A549 (cell line): ENCODE measurements at regions not wholly inside any gene's neighbourhood (a gene's known extent, or its start where the extent isn't known, plus 50 kb on each side); places are given as distances from the start of the nearest gene placed in this dataset.

Experiments used
- ATAC-seq, 2 experiments: fragments of 200-7000 bp in 1 of 2; fragments of >200 bp in 1 of 2; cut with Nextera tagmentation in 1 of 2; cut with Tn5 transposase in 1 of 2; 3 replicates each; pipeline versions ENCODE4 v1.8.0 to v1.9.1; 2018 to 2020; ENCODE audit warnings: mild to moderate bottlenecking in 1 of 2, moderate library complexity in 1 of 2
- CTCF ChIA-PET: fragments of 300-600 bp; sonication (Branson Sonifier 250); formaldehyde crosslinking; extraction: SDS; loops from one replicate; lab custom pipeline; 2021; ENCODE audit warnings: antibody characterized with exemption, inconsistent platforms; lab: Yijun Ruan, JAX
- POLR2A ChIA-PET: fragments of 350-600 bp; formaldehyde crosslinking; extraction: SDS; loops from one replicate; lab custom pipeline; 2021; ENCODE audit warnings: antibody characterized with exemption, inconsistent platforms; lab: Yijun Ruan, JAX
- DNase-seq, 2 experiments: peaks; one replicate each; pipeline versions ENCODE4 v3.0.0 to v3.0.0-alpha.2; 2011 to 2016; ENCODE audit warnings: low read depth in 1 of 2, low spot score in 1 of 2
- FAIRE-seq: peaks from 2 replicates; lab custom pipeline; 2011; peaks lifted over from hg19 to GRCh38; lab: Jason Lieb, UNC
- H3K27ac ChIP-seq, 2 experiments: fragments of >200 bp; sonication (Bioruptor Twin); formaldehyde crosslinking; 3 replicates each; pipeline ENCODE4 v1.5.1; 2016 to 2017
- H3K4me1 ChIP-seq: fragments of >200 bp; sonication (Bioruptor Twin); formaldehyde crosslinking; 3 replicates; pipeline ENCODE4 v1.6.1; 2016
- H3K4me2 ChIP-seq: fragments of >200 bp; sonication (Bioruptor Twin); formaldehyde crosslinking; 3 replicates; pipeline ENCODE4 v1.6.1; 2016
- H3K4me3 ChIP-seq: fragments of >200 bp; sonication (Bioruptor Twin); formaldehyde crosslinking; 3 replicates; pipeline ENCODE4 v1.5.1; 2016
- H3K9me3 ChIP-seq: fragments of >200 bp; sonication (Bioruptor Twin); formaldehyde crosslinking; 3 replicates; pipeline ENCODE4 v1.6.1; 2016
- BCL3 ChIP-seq: fragments of >200 bp; sonication (Bioruptor Twin); formaldehyde crosslinking; IDR thresholded peaks from 3 replicates; pipeline ENCODE4 v1.6.1; 2016
- CBX2 ChIP-seq: fragments of 200-600 bp; sonication (generic); IDR thresholded peaks from 2 replicates; pipeline ENCODE4 v1.6.1; 2016; ENCODE audit warnings: low read depth, mild to moderate bottlenecking, borderline replicate concordance
- CBX8 ChIP-seq: fragments of 200-600 bp; sonication (generic); IDR thresholded peaks from 2 replicates; pipeline ENCODE4 v1.6.1; 2016
- CEBPB ChIP-seq, 2 experiments: fragments of >200 bp in 1 of 2; sonication (Bioruptor Twin) in 1 of 2; formaldehyde crosslinking in 1 of 2; IDR thresholded peaks; 2 replicates each; pipeline ENCODE4 v1.6.1; 2012 to 2016
- ESRRA ChIP-seq: fragments of 150-350 bp; IDR thresholded peaks from 2 replicates; pipeline ENCODE4 v1.6.1; 2014; ENCODE audit warnings: mild to moderate bottlenecking, low read length, borderline replicate concordance
- FOSB ChIP-seq: fragments of 250-450 bp; sonication (Bioruptor Pico); IDR thresholded peaks from 2 replicates; pipeline ENCODE4 v1.5.0; 2020; ENCODE audit warnings: mild to moderate bottlenecking, moderate library complexity
- FOSL2 ChIP-seq, 2 experiments: fragments of 450-650 bp in 1 of 2; fragments of >200 bp in 1 of 2; sonication (Bioruptor Twin) in 1 of 2; formaldehyde crosslinking; IDR thresholded peaks; 2 replicates each; pipeline versions ENCODE4 v1.5.0 to v1.6.1; 2016 to 2020; ENCODE audit warnings: mild to moderate bottlenecking in 1 of 2, moderate library complexity in 1 of 2
- FOXS1 ChIP-seq: fragments of 250-450 bp; sonication (Bioruptor Pico); IDR thresholded peaks from 2 replicates; pipeline ENCODE4 v1.5.0; 2020; ENCODE audit warnings: mild to moderate bottlenecking, moderate library complexity
- HDAC2 ChIP-seq: fragments of 200-600 bp; sonication (generic); IDR thresholded peaks from 2 replicates; pipeline ENCODE4 v1.6.1; 2016
- HEYL ChIP-seq: fragments of 250-450 bp; sonication (Bioruptor Pico); IDR thresholded peaks from 2 replicates; pipeline ENCODE4 v1.8.0; 2021; ENCODE audit warnings: mild to moderate bottlenecking, moderate library complexity
- HMGXB4 ChIP-seq: fragments of 250-450 bp; sonication (Bioruptor Pico); IDR thresholded peaks from 2 replicates; pipeline ENCODE4 v1.5.0; 2021; ENCODE audit warnings: mild to moderate bottlenecking, moderate library complexity, borderline replicate concordance
- HOXB13 ChIP-seq: fragments of 250-450 bp; sonication (Bioruptor Pico); IDR thresholded peaks from 2 replicates; pipeline ENCODE4 v1.5.0; 2020; ENCODE audit warnings: low read depth, mild to moderate bottlenecking, moderate library complexity
- KDM1A ChIP-seq: fragments of 200-600 bp; sonication (generic); IDR thresholded peaks from 2 replicates; pipeline ENCODE4 v1.6.1; 2016; ENCODE audit warnings: low read depth, mild to moderate bottlenecking
- MAX ChIP-seq: IDR thresholded peaks from 2 replicates; pipeline ENCODE4 v1.6.1; 2012
- NFE2L2 ChIP-seq: fragments of 150-350 bp; conservative IDR thresholded peaks from 2 replicates; pipeline ENCODE4 v1.6.1; 2014; ENCODE audit warnings: low read length
- NPAS2 ChIP-seq: fragments of 250-450 bp; sonication (Bioruptor Pico); IDR thresholded peaks from 2 replicates; pipeline ENCODE4 v1.8.0; 2022; ENCODE audit warnings: mild to moderate bottlenecking, moderate library complexity, borderline replicate concordance
- NR3C1 ChIP-seq: fragments of >200 bp; sonication (Bioruptor Twin); formaldehyde crosslinking; IDR thresholded peaks from 3 replicates; pipeline ENCODE4 v1.6.1; 2017
- PHF8 ChIP-seq: fragments of 200-600 bp; sonication (generic); IDR thresholded peaks from 2 replicates; pipeline ENCODE4 v1.6.1; 2016; ENCODE audit warnings: low read depth, mild to moderate bottlenecking, antibody characterized with exemption, moderate library complexity, borderline replicate concordance
- POLR2AphosphoS2 ChIP-seq: conservative IDR thresholded peaks from 2 replicates; pipeline ENCODE4 v1.6.1; 2012; ENCODE audit warnings: low read length, improper control_type of control experiment, inconsistent platforms
- RARB ChIP-seq: fragments of 250-450 bp; sonication (Bioruptor Pico); IDR thresholded peaks from 2 replicates; pipeline ENCODE4 v1.8.0; 2021; ENCODE audit warnings: mild to moderate bottlenecking, moderate library complexity
- RNF2 ChIP-seq: fragments of 200-600 bp; sonication (generic); IDR thresholded peaks from 2 replicates; pipeline ENCODE4 v1.6.1; 2016; ENCODE audit warnings: low read depth, mild to moderate bottlenecking, antibody characterized with exemption, moderate library complexity, borderline replicate concordance
- SREBF2 ChIP-seq: fragments of 450-650 bp; IDR thresholded peaks from 2 replicates; pipeline ENCODE4 v1.6.1; 2014; ENCODE audit warnings: mild to moderate bottlenecking, moderate library complexity
- TP53 ChIP-seq: fragments of 250-450 bp; sonication (Bioruptor Pico); IDR thresholded peaks from 2 replicates; pipeline ENCODE4 v1.5.0; 2021; ENCODE audit warnings: mild to moderate bottlenecking, moderate library complexity
- USF2 ChIP-seq: fragments of 450-650 bp; IDR thresholded peaks from 2 replicates; pipeline ENCODE4 v1.6.1; 2014; ENCODE audit warnings: antibody characterized with exemption
- ZFP36 ChIP-seq: fragments of 450-650 bp; IDR thresholded peaks from 2 replicates; pipeline ENCODE4 v1.6.1; 2014; ENCODE audit warnings: borderline replicate concordance; ENCODE audit not compliant: partially characterized antibody
- ZNF302 ChIP-seq: fragments of 250-450 bp; sonication (Bioruptor Pico); IDR thresholded peaks from 2 replicates; pipeline ENCODE4 v1.9.0; 2021; ENCODE audit warnings: inconsistent platforms, mild to moderate bottlenecking, moderate library complexity
- WGBS: methylation state at CpG from one replicate; pipeline ENCODE4 v1.1.6; 2017; ENCODE audit errors: missing lambda C conversion rate; 5-methylcytosine and 5-hydroxymethylcytosine counted together

- ATAC-seq = no peak
- H3K4me1 ChIP-seq = no peaks in the 10 kb centered on the region
- ChIA-PET POLR2A (no interaction called here), CTCF (no interaction called here)
- WGBS = 41% methylated on average over 1 of the region's 1 CpG
- no peak overlapping the region for H3K4me2 ChIP-seq
- H3K27ac ChIP-seq = no peak overlapping the region
- TF ChIP-seq FOSL2 (IDR thresholded peaks at IDR 0.05) (no peak), FOSL2 (CRISPR knock-in tag; IDR thresholded peaks at IDR 0.05) (no peak), CEBPB (IDR thresholded peaks at IDR 0.05) (no peak), ESRRA (no peak), TP53 (CRISPR knock-in tag) (no peak), NR3C1 (no peak), FOSB (CRISPR knock-in tag) (no peak), SREBF2 (no peak), HOXB13 (CRISPR knock-in tag) (no peak), RNF2 (no peak), KDM1A (no peak), FOXS1 (CRISPR knock-in tag) (no peak), BCL3 (no peak), HEYL (CRISPR knock-in tag) (no peak), NPAS2 (no peak), USF2 (no peak), ZFP36 (no peak)
- FAIRE-seq = no peak
- H3K9me3 ChIP-seq = no peaks in the 10 kb centered on the region
- no peak overlapping the region for H3K4me3 ChIP-seq
- DNase-seq = no peak
These were observed 249.7 kb upstream of the IGFBP3 start for GRCh38 chr7:46170792-46171191.

- ATAC-seq = no peak
- TF ChIP-seq HDAC2 = no peak
- TF ChIP-seq ZNF302 (CRISPR knock-in tag) = no peak
- no peak for TF ChIP-seq HEYL (CRISPR knock-in tag)
- no peak for TF ChIP-seq PHF8
- no peak for TF ChIP-seq KDM1A
- no peak for TF ChIP-seq MAX
- no peak for TF ChIP-seq HOXB13 (CRISPR knock-in tag)
- no peak for TF ChIP-seq CBX2
- no peak for TF ChIP-seq HMGXB4
- TF ChIP-seq CBX8 = no peak
- no peak for TF ChIP-seq POLR2AphosphoS2
- no peak for TF ChIP-seq NFE2L2
- TF ChIP-seq NPAS2 = no peak
- no peak for TF ChIP-seq RARB
- no peak for TF ChIP-seq FOSB (CRISPR knock-in tag)
- TF ChIP-seq RNF2 = no peak
- Histone ChIP-seq H3K9me3 (no peaks in the 10 kb centered on the region), H3K27ac (no peak overlapping the region), H3K4me2 (no peak overlapping the region), H3K4me3 (no peak overlapping the region), H3K4me1 (0 out of 3 replicates have a peak, but pooled peaks cover 3% of the 10 kb centered on the region)
- ChIA-PET CTCF (no interaction called here), POLR2A (no interaction called here)
- 75% methylated on average over 6 of the region's 6 CpGs for WGBS
- no peak for FAIRE-seq
- no peak for DNase-seq
These were observed 248.9 kb upstream of the IGFBP3 start for GRCh38 chr7:46170021-46170420.
